NCI-H2196 (cell line): ENCODE measurements at regions not wholly inside any gene's neighbourhood (a gene's known extent, or its start where the extent isn't known, plus 50 kb on each side); places are given as distances from the start of the nearest gene placed in this dataset.

Experiments
- DNase-seq: peaks from one replicate; lab custom pipeline; 2025; ENCODE audit not compliant: unreplicated experiment; lab: John Stamatoyannopoulos, UW

- DNase-seq, result no peak
Observed at GRCh38 chr13:34431827-34432581, 510.1 kb upstream of the NBEA start.

- no peak for DNase-seq
Observed at GRCh38 chr13:34435338-34435737, 506.7 kb upstream of the NBEA start.

GRCh38 chr13:34437873-34438272, 504.2 kb upstream of the NBEA start:
- DNase-seq, result no peak

- no peak for DNase-seq
Observed at GRCh38 chr13:34452831-34453230, 489.2 kb upstream of the NBEA start.

- peak; percentile 8 for DNase-seq
Observed at GRCh38 chr13:34458756-34459715, 483.0 kb upstream of the NBEA start.

GRCh38 chr13:34459856-34460255, 482.2 kb upstream of the NBEA start:
- no peak for DNase-seq

- DNase-seq, result no peak
Observed at GRCh38 chr13:34462843-34463242, 479.2 kb upstream of the NBEA start.

GRCh38 chr13:34464011-34464410, 478.1 kb upstream of the NBEA start:
- no peak for DNase-seq

GRCh38 chr13:34465423-34465922, 476.6 kb upstream of the NBEA start:
- no peak for DNase-seq

GRCh38 chr13:34466301-34466700, 475.8 kb upstream of the NBEA start:
- DNase-seq, result no peak

- DNase-seq, result no peak
Observed at GRCh38 chr13:34467450-34468083, 474.5 kb upstream of the NBEA start.

GRCh38 chr13:34469196-34469986, 472.7 kb upstream of the NBEA start:
- no peak for DNase-seq

GRCh38 chr13:34474187-34474868, 467.7 kb upstream of the NBEA start:
- no peak for DNase-seq

GRCh38 chr13:34478376-34478775, 463.7 kb upstream of the NBEA start:
- no peak for DNase-seq

- DNase-seq, result no peak
Observed at GRCh38 chr13:34502011-34502410, 440.1 kb upstream of the NBEA start.

GRCh38 chr13:34502621-34503020, 439.4 kb upstream of the NBEA start:
- DNase-seq, result no peak

GRCh38 chr13:34506796-34507195, 435.3 kb upstream of the NBEA start:
- no peak for DNase-seq

- DNase-seq, result no peak
Observed at GRCh38 chr13:34507630-34508029, 434.4 kb upstream of the NBEA start.

GRCh38 chr13:34512817-34513216, 429.3 kb upstream of the NBEA start:
- DNase-seq, result no peak

GRCh38 chr13:34513526-34513925, 428.5 kb upstream of the NBEA start:
- no peak for DNase-seq
